Heart left ventricle (tissue), 13 donors: ENCODE measurements at regions not wholly inside any gene's neighbourhood (a gene's known extent, or its start where the extent isn't known, plus 50 kb on each side); places are given as distances from the start of the nearest gene placed in this dataset.
"Not testable (repeated sequence)": the region's sequence is repeated elsewhere in the genome, so short reads cannot be mapped to it uniquely, and the experiment has no call there.

ENCODE experiments used
- CTCF ChIP-seq, 12 donors: fragments of 200-600 bp; sonication (generic) in 4 of 12; IDR thresholded peaks; one replicate each; pipeline versions ENCODE4 v1.5.0 to v1.8.0; 2018 to 2022; ENCODE audit warnings: antibody characterized with exemption in 12 of 12, mild to moderate bottlenecking in 5 of 12
- POLR2A ChIP-seq, 2 donors: fragments of 450-650 bp; IDR thresholded peaks; one replicate each; pipeline ENCODE4 v1.6.1; 2017; ENCODE audit warnings: antibody characterized with exemption in 2 of 2, mild to moderate bottlenecking in 2 of 2, moderate library complexity in 2 of 2
- donor health status: ischemic (EF 13 %, LVEDD 7.1; RV severe dilation, severe dysfunction).
- donor health status: DM: no; HTN: yes; CAD: no.
- donor health status: DM: no; HTN: no; CAD: no.
- donor health status: ischemic (EF 25% LVEDD 6.9; RV normal size, moderate dysfunction).
- donor health status: ischemic (EF 25% LVEDD 5.7; RV mildly dilated, moderate dysfunction).
- donor health status: ischemic (EF 35%, LVEDD 5.7; RV mildly dilated, moderate dysfunction).
- donor health status: nonischemic (EF 11% LVEDD 7.7; RV severe dilation, severe dysfunction).
- donor health status: DM: yes; HTN: yes; CAD: no.
- donor health status: PGD.
- donor health status: ischemic (EF 29% LVEDD 5.4; RV normal size, mild dysfunction).
- donor health status: nonischemic (EF 23%, LVEDD 6.1; RV moderate dilation, normal function).

DNA sequence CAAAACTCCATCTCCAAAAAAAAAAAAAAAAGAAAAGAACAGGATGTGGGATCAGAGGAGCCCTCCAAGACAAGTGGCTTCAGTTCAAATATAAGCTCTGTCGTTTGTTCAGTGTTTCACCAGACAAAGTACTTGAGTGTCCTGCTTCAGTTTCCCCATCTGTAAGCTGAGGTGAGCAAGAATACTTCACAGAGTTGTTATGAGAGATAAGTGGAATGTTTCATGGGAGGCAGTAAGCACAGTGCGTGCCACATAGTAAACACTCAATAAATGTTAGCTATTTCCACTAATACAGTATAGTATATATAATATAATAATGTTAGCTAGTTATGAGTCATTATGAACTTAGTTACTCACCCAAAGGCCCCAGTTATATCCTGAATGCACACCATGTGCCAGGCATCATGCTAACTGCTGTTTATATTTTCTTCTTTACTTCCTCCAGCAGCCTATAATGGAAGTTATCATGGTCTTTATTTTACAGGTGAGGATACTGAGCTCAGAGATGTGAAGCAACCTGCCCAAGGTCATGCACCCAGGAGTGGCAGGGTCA lies 162.5 kb downstream of the NPIPA8 start:
- TF ChIP-seq CTCF, POLR2A (IDR thresholded peaks at IDR 0.05): not testable (repeated sequence)
